Natural killer cell treated with Interleukin-12 subunit alpha and Interleukin-12 subunit beta and Interleukin-15 and Interleukin-18, amount 100 ng/mL, for 72 hours (primary cell): ENCODE measurements at regions not wholly inside any gene's neighbourhood (a gene's known extent, or its start where the extent isn't known, plus 50 kb on each side); places are given as distances from the start of the nearest gene placed in this dataset.

ENCODE experiments used
- ATAC-seq, 2 donors: fragments of 150-1000 bp; cut with Tn5 transposase in 1 of 2; sonication (Bioruptor Pico), chemical (Tn5 transposase) in 1 of 2; 2 replicates each; pipeline ENCODE4 v1.10.0; 2021
- DNase-seq: peaks from one replicate; pipeline ENCODE4 v3.0.0; 2022; ENCODE audit warnings: low spot score
- H3K27ac Mint-ChIP-seq, 2 donors: 1 replicate in 1 of 2; 2 replicates in 1 of 2; pipeline ENCODE4 v1.8.0; 2022; ENCODE audit warnings: mixed read lengths in 2 of 2, mild to moderate bottlenecking in 1 of 2, moderate library complexity in 1 of 2
- H3K27me3 Mint-ChIP-seq, 2 donors: 1 replicate in 1 of 2; 2 replicates in 1 of 2; pipeline ENCODE4 v1.8.0; 2022; ENCODE audit warnings: mixed read lengths in 2 of 2
- H3K36me3 Mint-ChIP-seq: one replicate; pipeline ENCODE4 v1.8.0; 2022; ENCODE audit warnings: mixed read lengths
- H3K4me1 Mint-ChIP-seq, 2 donors: 1 replicate in 1 of 2; 2 replicates in 1 of 2; pipeline ENCODE4 v1.8.0; 2022; ENCODE audit warnings: low read depth in 2 of 2, mixed read lengths in 2 of 2, mild to moderate bottlenecking in 1 of 2
- H3K4me3 Mint-ChIP-seq: one replicate; pipeline ENCODE4 v1.8.0; 2022; ENCODE audit warnings: mixed read lengths
- H3K9me3 Mint-ChIP-seq: 2 replicates; pipeline ENCODE4 v1.8.0; 2022; ENCODE audit warnings: mixed read lengths

DNA sequence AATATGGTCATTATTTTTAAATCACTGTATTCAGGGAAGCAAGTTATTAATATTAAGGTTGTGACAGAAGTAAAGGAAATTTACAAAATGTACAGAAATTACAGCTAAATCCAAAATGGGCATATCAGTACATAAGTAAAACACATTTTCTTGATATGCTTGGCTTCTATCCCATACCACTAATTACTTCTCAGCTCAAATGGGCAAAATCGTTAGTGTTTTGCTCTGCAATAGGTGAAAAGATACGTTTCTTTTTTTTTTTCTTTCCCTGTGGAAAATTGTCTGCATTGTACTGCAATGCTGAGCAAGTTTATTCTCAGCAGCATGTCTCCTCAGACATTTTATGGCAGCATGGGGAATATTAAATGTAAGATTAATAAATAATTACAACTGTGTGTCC, 77.1 kb upstream of the PRMT6 start:
- ATAC-seq (no peak), DNase-seq (no peak)
- H3K4me3 Mint-ChIP-seq = no peak overlapping the region
- no peaks in the 10 kb centered on the region for H3K9me3 Mint-ChIP-seq
- no peaks in the 10 kb centered on the region for H3K36me3 Mint-ChIP-seq
- H3K4me1 Mint-ChIP-seq = no peaks in the 10 kb centered on the region
- H3K27ac Mint-ChIP-seq = no peak overlapping the region
- H3K27me3 Mint-ChIP-seq = no peaks in the 10 kb centered on the region

DNA sequence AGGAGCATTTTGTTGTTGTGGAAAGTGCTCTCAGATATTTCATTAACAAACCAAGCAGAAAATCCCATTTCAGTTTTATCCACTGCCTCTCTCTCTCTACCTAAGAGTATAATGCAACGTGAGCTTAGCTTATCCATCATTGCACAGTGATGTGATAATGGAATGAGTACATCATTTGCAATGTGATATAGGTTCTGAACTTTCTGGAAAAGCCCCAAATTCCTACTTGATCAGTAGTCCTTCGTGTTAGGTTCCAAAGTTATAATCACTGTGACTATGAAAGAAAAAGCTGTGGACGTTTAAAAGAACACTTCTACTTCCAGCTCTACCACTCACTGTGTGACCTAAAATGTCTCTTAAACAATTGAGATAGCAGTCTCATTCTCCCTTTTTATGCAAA, 76.4 kb upstream of the PRMT6 start:
- ATAC-seq (no peak), DNase-seq (no peak)
- Mint-ChIP-seq H3K4me3 (no peak overlapping the region), H3K36me3 (no peaks in the 10 kb centered on the region), H3K9me3 (no peaks in the 10 kb centered on the region), H3K27me3 (no peaks in the 10 kb centered on the region), H3K4me1 (no peaks in the 10 kb centered on the region), H3K27ac (no peak overlapping the region)

DNA sequence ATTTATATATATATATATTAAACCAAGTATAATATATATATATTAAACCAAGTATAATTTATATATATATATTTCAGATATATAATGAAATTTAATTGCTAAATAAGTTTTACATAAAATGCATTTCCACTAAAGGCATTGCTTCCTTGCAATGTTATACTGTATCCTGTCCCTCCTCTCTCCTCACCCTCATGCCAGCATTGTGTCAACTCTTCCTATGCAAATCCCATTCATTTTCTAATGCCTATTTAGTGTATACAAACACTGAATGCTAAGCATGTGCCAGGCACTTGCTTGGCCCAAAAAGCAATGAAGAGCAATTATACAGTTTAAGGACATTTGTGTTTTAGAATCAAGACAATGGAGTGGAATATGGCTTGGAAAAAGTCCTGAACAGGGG, 71.7 kb upstream of the PRMT6 start:
- Mint-ChIP-seq H3K4me3 (no peak overlapping the region), H3K9me3 (peaks cover 15% of the 10 kb centered on the region), H3K4me1 (no peaks in the 10 kb centered on the region), H3K27me3 (no peaks in the 10 kb centered on the region), H3K36me3 (no peaks in the 10 kb centered on the region), H3K27ac (no peak overlapping the region)
- no peak for ATAC-seq
- no peak for DNase-seq

DNA sequence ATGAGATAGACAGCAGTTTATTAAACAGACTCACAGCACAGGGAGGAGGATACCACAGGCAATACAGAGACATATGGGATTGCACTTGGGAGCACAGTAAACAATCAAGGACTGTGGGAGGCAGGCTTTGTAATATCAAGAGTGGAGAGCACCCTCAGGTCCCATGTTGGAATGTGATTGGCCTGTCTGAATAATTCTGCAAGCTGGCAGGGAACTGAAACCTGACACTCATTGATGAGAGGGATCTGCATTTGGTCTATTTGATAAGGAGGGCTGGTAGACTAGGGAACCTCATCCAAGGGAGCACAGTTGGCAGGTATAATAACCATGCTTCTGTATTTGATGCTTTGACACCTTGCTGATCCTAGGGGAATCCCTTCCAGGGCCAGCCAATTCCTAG, 69.9 kb upstream of the PRMT6 start:
- peaks cover 15% of the 10 kb centered on the region for H3K9me3 Mint-ChIP-seq
- DNase-seq (no peak), ATAC-seq (no peak)
- no peaks in the 10 kb centered on the region for H3K36me3 Mint-ChIP-seq
- no peaks in the 10 kb centered on the region for H3K4me1 Mint-ChIP-seq
- no peak overlapping the region for H3K27ac Mint-ChIP-seq
- H3K27me3 Mint-ChIP-seq = no peaks in the 10 kb centered on the region
- no peak overlapping the region for H3K4me3 Mint-ChIP-seq

DNA sequence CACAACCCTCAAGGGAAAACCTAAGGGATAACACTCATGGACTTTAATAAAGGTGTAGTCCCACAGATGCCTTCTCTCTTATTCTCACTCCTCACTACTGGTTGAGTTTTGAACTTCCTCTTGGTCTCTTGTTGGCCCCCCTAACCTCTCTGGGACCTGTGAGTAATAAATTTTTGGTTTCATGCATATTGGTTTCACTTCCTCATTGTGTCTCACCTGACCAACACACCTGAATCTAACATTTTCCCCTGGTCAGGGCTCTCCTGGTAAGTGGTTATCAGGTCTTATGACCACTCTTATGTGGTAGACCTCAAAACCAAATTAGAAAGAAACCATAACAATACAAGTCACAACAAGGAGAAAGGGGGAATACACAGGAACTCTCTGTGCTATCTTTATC, 60.5 kb upstream of the PRMT6 start:
- Mint-ChIP-seq H3K4me3 (no peak overlapping the region), H3K36me3 (no peaks in the 10 kb centered on the region), H3K27ac (no peak overlapping the region), H3K4me1 (no peaks in the 10 kb centered on the region), H3K27me3 (no peaks in the 10 kb centered on the region), H3K9me3 (no peaks in the 10 kb centered on the region)
- DNase-seq (no peak), ATAC-seq (no peak)

DNA sequence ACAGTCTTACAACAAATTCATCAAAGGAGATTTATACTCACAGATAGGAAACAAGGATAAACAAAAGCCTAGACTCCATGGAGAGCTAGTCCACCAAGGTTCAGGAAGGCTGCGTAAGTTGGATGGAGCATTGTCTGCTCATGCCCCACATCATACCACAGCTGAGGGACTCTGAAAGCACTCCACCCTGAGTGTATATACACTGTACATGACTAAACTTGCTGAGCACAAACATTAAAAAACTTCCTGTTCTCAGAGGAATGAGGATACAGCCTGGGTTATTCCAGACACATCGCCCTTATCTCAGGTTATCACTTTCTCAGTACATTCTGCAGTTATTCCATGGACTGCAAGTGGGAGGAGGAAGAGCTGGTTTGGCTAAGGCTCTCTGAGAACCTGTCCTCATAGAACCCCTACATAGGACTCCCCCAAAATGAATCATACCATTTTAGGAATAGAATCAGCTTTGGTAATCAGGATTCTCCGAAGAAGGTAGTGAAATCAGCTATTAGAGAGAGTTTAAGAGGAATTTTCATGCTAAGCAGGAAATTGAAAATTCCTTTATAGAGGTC, 58.0 kb upstream of the PRMT6 start:
- ATAC-seq = no peak
- H3K36me3 Mint-ChIP-seq = no peaks in the 10 kb centered on the region
- DNase-seq = no peak
- H3K27me3 Mint-ChIP-seq = no peaks in the 10 kb centered on the region
- H3K9me3 Mint-ChIP-seq = no peaks in the 10 kb centered on the region
- H3K4me3 Mint-ChIP-seq = no peak overlapping the region
- H3K27ac Mint-ChIP-seq = no peak overlapping the region
- no peaks in the 10 kb centered on the region for H3K4me1 Mint-ChIP-seq

DNA sequence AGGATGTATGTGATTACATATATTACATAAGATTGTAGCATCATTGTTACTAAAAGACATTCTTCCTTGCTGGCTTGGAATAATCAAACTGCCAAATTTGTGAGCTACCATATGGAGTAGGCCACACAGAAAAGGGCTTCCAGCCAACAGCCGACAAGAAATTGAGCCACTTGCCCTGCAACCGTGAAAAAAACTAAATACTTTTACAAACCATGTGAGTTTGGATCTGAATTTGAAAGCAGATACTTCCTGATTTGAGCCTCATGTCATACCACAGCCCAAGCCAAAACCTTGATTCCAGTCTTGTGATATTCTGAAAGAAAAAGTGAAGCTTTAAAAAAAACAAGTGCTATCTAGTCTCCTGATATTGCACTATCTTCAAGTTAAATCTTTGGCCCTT, 55.6 kb upstream of the PRMT6 start:
- no peak for DNase-seq
- no peak overlapping the region for H3K4me3 Mint-ChIP-seq
- no peaks in the 10 kb centered on the region for H3K4me1 Mint-ChIP-seq
- ATAC-seq = no peak
- H3K36me3 Mint-ChIP-seq = no peaks in the 10 kb centered on the region
- H3K9me3 Mint-ChIP-seq = no peaks in the 10 kb centered on the region
- H3K27me3 Mint-ChIP-seq = peaks cover 0 to 6% of the 10 kb centered on the region in 2 donors
- no peak overlapping the region for H3K27ac Mint-ChIP-seq

DNA sequence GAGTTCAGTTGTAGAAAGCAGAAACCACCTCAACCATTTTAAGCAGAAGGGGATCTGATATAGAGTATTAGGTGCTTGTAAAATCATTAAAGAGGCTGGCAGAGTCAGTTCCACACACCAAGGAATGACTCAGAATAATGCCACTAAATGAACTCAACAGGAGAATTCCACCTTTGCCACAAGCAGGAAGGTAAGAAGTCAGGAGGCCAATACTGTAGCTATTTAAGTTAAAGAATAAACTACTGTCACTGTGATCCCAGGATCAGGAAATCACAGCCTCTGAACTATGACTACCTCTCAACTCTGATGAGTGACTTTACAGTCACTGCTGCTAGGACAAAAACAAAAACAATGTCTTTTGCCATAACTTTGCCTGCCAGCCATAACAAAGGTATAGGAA, 52.5 kb upstream of the PRMT6 start:
- DNase-seq (no peak), ATAC-seq (no peak)
- H3K27me3 Mint-ChIP-seq = peaks cover 0 to 8% of the 10 kb centered on the region in 2 donors
- H3K36me3 Mint-ChIP-seq = no peaks in the 10 kb centered on the region
- H3K27ac Mint-ChIP-seq = no peak overlapping the region
- H3K4me3 Mint-ChIP-seq = no peak overlapping the region
- H3K4me1 Mint-ChIP-seq = no peaks in the 10 kb centered on the region
- H3K9me3 Mint-ChIP-seq = no peaks in the 10 kb centered on the region

DNA sequence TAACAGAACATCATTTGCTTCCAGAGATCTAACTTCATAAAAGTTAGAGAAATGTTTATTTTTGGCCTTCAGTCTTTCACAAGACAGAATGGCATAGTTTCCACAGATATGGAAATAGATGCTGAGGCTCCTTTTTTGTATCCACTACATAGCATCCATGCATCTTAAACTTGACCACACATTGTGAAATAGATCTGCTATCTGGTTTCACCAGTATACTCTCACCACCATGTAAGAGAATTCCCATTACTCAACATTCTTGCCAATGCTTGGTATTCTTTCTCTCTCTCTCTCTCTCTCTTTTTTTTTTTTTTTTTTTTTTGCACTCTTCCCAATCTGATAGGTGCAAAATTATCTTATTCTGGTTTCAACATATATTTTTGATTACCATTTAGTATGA, 52.1 kb upstream of the PRMT6 start:
- ATAC-seq (no peak), DNase-seq (no peak)
- no peaks in the 10 kb centered on the region for H3K36me3 Mint-ChIP-seq
- H3K9me3 Mint-ChIP-seq = peaks cover 2% of the 10 kb centered on the region
- H3K4me3 Mint-ChIP-seq = no peak overlapping the region
- no peaks in the 10 kb centered on the region for H3K4me1 Mint-ChIP-seq
- H3K27me3 Mint-ChIP-seq = peaks cover 0 to 8% of the 10 kb centered on the region in 2 donors
- H3K27ac Mint-ChIP-seq = no peak overlapping the region
